ENCODE measurements at regions not wholly inside any gene's neighbourhood (a gene's known extent, or its start where the extent isn't known, plus 50 kb on each side); places are given as distances from the start of the nearest gene placed in this dataset.

DNA sequence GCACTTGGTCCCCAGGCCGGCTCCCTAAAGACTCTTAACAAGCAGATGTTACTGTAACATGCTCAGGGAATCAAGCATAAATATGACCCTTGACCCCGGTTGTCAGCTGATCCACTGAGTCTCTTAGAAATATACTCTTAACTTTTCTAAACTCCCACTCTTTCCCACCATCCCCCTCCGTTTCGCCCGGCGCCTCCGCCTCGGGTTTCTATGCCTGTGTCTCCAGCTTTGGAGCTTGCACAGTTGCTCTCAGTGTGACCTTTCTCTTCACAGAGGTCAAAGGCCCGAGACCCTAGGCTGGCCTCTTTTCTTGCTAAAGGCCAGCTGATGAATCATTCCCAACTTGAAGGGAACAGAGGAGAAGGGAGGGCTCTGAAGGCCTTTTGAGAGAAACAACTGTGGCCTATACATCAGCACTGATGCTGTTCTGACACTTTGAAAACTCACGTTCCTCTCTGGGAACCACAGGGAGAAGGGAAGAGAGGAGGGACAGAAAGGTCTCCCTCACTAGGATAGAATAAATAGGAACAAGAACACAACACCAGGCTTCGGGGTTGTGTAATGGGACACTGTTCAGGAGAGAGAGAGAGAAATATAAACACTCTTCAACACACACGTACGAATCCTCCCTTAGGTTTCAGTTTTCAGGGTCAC lies 484.5 kb upstream of the NR2F2 start:
- no peaks in the 10 kb centered on the region for H3K27me3 ChIP-seq
- no peaks in the 10 kb centered on the region for H3K36me3 ChIP-seq
- TF ChIP-seq, protein P1, sequence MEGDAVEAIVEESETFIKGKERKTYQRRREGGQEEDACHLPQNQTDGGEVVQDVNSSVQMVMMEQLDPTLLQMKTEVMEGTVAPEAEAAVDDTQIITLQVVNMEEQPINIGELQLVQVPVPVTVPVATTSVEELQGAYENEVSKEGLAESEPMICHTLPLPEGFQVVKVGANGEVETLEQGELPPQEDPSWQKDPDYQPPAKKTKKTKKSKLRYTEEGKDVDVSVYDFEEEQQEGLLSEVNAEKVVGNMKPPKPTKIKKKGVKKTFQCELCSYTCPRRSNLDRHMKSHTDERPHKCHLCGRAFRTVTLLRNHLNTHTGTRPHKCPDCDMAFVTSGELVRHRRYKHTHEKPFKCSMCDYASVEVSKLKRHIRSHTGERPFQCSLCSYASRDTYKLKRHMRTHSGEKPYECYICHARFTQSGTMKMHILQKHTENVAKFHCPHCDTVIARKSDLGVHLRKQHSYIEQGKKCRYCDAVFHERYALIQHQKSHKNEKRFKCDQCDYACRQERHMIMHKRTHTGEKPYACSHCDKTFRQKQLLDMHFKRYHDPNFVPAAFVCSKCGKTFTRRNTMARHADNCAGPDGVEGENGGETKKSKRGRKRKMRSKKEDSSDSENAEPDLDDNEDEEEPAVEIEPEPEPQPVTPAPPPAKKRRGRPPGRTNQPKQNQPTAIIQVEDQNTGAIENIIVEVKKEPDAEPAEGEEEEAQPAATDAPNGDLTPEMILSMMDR (IDR thresholded peaks at IDR 0.05) = no peak
- peak in 1 of 2 donors; percentile 19 for TF ChIP-seq POLR2A (IDR thresholded peaks at IDR 0.05)
- H3K9me3 ChIP-seq = no peaks in the 10 kb centered on the region
- intact Hi-C loops (cut with DNase I; ENCODE audit: low total_unique reads) = no loop called here
- no peak overlapping the region for H3K4me3 ChIP-seq
- peak in 1 of 2 donors; percentile 50 for DNase-seq
- no peaks in the 10 kb centered on the region for H3K4me1 ChIP-seq
- peak overlapping the region; percentile 5 to 49 for H3K27ac ChIP-seq

DNA sequence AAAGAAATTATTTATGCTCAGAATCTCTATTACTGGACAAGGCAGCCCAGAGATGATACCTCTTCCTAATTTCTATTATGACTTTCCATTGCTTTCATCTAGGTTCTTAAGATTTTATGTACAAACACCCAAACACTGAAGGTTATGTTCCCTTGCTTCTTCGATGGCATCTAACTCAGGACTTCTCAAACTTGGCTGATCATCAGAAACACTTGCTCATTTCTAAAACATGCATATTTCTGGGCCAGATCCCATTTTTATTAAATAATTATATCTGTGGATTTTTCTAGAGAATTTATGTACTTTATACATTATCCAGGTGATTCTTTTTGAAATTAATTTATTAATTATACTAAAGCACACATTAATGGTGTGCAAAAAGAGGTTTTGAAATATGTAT lies 482.4 kb upstream of the NR2F2 start:
- TF ChIP-seq, protein P1 (IDR thresholded peaks at IDR 0.05) = no peak
- TF ChIP-seq POLR2A (IDR thresholded peaks at IDR 0.05) = no peak
- no peaks in the 10 kb centered on the region for H3K27me3 ChIP-seq
- no peaks in the 10 kb centered on the region for H3K9me3 ChIP-seq
- intact Hi-C loops (cut with DNase I; ENCODE audit: low total_unique reads) = no loop called here
- H3K27ac ChIP-seq = no peak overlapping the region
- H3K36me3 ChIP-seq = no peaks in the 10 kb centered on the region
- no peaks in the 10 kb centered on the region for H3K4me1 ChIP-seq
- H3K4me3 ChIP-seq = no peak overlapping the region
- DNase-seq = no peak

DNA sequence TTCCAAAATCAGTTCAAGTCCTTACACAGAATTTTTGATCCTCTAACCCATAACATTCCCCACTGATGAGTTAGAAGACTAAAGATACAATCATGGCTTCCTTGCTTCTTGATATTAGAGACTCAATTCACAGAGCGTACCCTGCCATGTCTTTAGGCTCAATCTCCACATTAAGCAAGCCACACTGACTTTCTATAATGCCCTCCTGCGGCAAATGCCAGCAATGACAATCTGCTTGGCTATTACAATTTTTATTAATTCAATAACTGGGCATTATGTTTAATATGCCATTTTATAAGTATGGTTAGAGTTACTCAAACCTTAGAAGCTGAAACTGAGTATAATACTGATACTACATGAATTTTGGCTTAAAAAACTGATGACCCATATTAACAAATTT lies 479.7 kb upstream of the NR2F2 start:
- no peak for DNase-seq
- Histone ChIP-seq H3K36me3 (no peaks in the 10 kb centered on the region), H3K4me3 (no peak overlapping the region), H3K9me3 (no peaks in the 10 kb centered on the region), H3K27me3 (no peaks in the 10 kb centered on the region), H3K4me1 (no peaks in the 10 kb centered on the region), H3K27ac (no peak overlapping the region)
- TF ChIP-seq POLR2A (IDR thresholded peaks at IDR 0.05) = no peak
- TF ChIP-seq, protein P1 (IDR thresholded peaks at IDR 0.05) = no peak
- intact Hi-C loops (cut with DNase I; ENCODE audit: low total_unique reads) = no loop called here

DNA sequence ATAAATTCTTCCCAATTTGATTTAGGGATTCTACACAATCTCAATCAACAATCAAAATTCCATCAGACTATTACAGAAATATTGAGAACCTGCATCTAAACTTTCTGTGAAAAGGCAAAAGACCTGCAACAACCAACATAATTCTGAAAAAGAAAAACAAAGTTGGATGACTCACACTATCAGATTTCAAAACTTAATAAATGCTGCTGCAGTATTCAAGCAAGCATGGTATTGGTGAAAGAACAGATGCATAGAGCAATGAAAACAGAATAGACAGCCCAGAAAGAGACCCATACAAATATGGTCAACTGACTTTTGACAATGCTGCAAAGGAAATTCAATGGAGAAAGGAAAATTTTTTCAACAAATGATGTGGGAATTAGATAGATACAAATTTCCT lies 477.1 kb upstream of the NR2F2 start:
- Histone ChIP-seq H3K36me3 (no peaks in the 10 kb centered on the region), H3K27ac (no peak overlapping the region), H3K4me3 (no peak overlapping the region), H3K4me1 (no peaks in the 10 kb centered on the region), H3K27me3 (no peaks in the 10 kb centered on the region), H3K9me3 (no peaks in the 10 kb centered on the region)
- intact Hi-C loops (cut with DNase I; ENCODE audit: low total_unique reads) = no loop called here
- DNase-seq = no peak
- TF ChIP-seq, protein P1 (IDR thresholded peaks at IDR 0.05) = no peak
- no peak for TF ChIP-seq POLR2A (IDR thresholded peaks at IDR 0.05)

DNA sequence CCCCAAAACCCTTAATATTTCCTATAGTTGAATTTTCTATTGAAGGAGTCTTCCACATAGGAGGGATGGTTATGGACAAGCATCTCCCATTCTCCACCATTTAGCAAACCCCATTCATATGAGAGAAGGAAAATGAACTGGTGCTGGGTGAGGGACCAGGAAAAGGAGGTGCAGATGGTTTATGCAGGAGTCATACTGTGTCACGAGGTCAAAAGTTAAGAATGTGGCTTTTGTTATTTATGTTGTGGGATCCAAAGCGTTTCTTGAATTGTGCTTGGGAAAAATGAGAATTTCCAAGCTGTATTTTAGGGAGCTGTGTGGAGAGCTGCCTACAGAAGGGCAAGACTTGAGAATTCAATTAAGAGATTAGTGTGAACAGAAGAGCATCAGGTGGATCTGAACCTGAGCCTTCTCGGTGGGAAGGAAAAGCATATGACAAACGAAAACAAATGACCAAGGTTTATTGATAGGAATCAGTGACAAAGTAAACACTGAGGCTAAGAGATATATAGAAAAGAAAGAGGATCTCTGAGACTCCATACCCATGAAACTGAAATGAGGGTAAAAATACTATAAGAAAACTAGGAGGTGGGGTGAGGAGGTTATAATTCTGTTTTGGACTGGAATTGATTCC lies 473.3 kb upstream of the NR2F2 start:
- Histone ChIP-seq H3K9me3 (no peaks in the 10 kb centered on the region), H3K27ac (peak overlapping the region; percentile 48 to 54), H3K4me3 (no peak overlapping the region), H3K36me3 (no peaks in the 10 kb centered on the region), H3K4me1 (no peaks in the 10 kb centered on the region), H3K27me3 (no peaks in the 10 kb centered on the region)
- no peak for TF ChIP-seq POLR2A (IDR thresholded peaks at IDR 0.05)
- TF ChIP-seq, protein P1 (IDR thresholded peaks at IDR 0.05) = no peak
- intact Hi-C loops (cut with DNase I; ENCODE audit: low total_unique reads) = no loop called here
- DNase-seq = no peak

All from uterus (tissue), 3 donors.